Peyer's patch (tissue), 4 donors: ENCODE measurements at regions not wholly inside any gene's neighbourhood (a gene's known extent, or its start where the extent isn't known, plus 50 kb on each side); places are given as distances from the start of the nearest gene placed in this dataset.

Experiments
- POLR2A ChIP-seq, 2 donors: fragments of 450-650 bp; IDR thresholded peaks; one replicate each; pipeline ENCODE4 v1.5.1; 2017; ENCODE audit warnings: antibody characterized with exemption in 2 of 2, mild to moderate bottlenecking in 2 of 2, moderate library complexity in 2 of 2
- TF ChIP-seq, protein P1 (sequence below), 6 experiments: fragments of 450-650 bp in 4 of 6; fragments of 200-600 bp in 2 of 6; sonication (generic) in 1 of 6; IDR thresholded peaks; one replicate each; pipeline ENCODE4 v1.5.1; 2017 to 2019; ENCODE audit warnings: antibody characterized with exemption in 6 of 6, mild to moderate bottlenecking in 3 of 6, moderate library complexity in 1 of 6

DNA sequence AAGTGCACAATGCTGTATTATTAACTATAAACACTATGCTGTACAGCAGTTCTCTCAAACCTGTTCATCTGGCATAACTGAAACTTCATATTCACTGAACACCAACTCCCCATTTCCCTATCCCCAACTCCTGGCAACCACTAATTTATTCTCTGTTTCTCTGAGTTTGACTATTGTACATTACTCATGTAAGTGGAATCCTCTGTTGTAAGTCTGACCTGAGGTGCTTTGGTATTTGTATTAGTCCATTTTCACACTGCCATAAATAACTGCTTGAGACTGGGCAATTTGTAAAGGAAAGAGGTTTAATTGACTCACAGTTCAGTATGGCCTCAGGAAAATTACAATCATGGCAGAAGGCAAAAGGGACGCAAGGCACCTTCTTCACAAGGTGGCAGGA, 266.3 kb downstream of the PPP1R3A start:
- TF ChIP-seq, protein P1, sequence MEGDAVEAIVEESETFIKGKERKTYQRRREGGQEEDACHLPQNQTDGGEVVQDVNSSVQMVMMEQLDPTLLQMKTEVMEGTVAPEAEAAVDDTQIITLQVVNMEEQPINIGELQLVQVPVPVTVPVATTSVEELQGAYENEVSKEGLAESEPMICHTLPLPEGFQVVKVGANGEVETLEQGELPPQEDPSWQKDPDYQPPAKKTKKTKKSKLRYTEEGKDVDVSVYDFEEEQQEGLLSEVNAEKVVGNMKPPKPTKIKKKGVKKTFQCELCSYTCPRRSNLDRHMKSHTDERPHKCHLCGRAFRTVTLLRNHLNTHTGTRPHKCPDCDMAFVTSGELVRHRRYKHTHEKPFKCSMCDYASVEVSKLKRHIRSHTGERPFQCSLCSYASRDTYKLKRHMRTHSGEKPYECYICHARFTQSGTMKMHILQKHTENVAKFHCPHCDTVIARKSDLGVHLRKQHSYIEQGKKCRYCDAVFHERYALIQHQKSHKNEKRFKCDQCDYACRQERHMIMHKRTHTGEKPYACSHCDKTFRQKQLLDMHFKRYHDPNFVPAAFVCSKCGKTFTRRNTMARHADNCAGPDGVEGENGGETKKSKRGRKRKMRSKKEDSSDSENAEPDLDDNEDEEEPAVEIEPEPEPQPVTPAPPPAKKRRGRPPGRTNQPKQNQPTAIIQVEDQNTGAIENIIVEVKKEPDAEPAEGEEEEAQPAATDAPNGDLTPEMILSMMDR (IDR thresholded peaks at IDR 0.05) = no peak
- no peak for TF ChIP-seq POLR2A (IDR thresholded peaks at IDR 0.05)
